ENCODE measurements at regions not wholly inside any gene's neighbourhood (a gene's known extent, or its start where the extent isn't known, plus 50 kb on each side); places are given as distances from the start of the nearest gene placed in this dataset.
"Not testable (repeated sequence)": the region's sequence is repeated elsewhere in the genome, so short reads cannot be mapped to it uniquely, and the experiment has no call there.

- no peak for DNase-seq
These were observed 56.0 kb downstream of the EN1 start for GRCh38 chr2:118791483-118791882.

GRCh38 chr2:118786746-118787145 lies 60.7 kb downstream of the EN1 start:
- no peak for DNase-seq

- no peak for DNase-seq
These were observed 62.6 kb downstream of the EN1 start for GRCh38 chr2:118784860-118785259.

GRCh38 chr2:118779362-118779761 lies 68.1 kb downstream of the EN1 start:
- DNase-seq: no peak

DNA sequence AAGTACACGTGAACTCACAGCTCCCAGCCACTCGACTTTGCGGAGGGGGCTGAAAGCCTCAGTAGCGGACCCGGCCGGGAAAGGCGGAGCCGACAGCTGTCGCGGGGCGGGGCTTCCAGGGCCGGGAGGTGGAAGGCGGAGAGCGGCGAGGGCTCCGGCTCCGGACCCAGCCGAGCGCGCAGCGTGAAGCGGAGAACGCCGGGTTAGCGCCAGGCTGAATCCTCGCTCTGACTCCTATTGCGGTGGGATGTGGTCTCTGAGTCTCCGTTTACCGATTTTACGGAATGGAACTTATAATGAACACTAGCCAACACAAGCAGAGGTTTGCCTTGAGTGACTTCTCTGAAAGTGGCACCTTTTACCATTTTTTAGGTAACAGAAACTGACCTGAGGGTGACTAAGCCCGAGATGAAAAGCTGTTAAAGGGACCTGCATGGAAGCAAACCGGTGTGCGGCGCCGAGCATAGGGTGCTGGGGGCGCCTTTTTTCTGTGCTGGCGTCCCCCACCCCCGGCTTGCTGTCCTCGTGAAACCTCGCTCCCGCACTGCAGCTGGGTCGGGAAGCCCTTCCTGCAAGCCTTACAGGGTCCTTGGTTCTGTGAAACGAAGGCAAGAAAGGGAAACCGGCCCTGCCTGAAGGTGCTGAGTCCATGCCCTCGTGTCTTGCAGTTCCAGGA lies 72.9 kb downstream of the EN1 start:
- peak; percentile 9 for DNase-seq

- DNase-seq: no peak
These were observed 73.6 kb downstream of the EN1 start for GRCh38 chr2:118773826-118774225.

- DNase-seq: no peak
These were observed 74.8 kb downstream of the EN1 start for GRCh38 chr2:118772487-118773200.

- no peak for DNase-seq
These were observed 77.6 kb downstream of the EN1 start for GRCh38 chr2:118769707-118770400.

GRCh38 chr2:118766871-118767270 lies 80.6 kb downstream of the EN1 start:
- DNase-seq: no peak

DNA sequence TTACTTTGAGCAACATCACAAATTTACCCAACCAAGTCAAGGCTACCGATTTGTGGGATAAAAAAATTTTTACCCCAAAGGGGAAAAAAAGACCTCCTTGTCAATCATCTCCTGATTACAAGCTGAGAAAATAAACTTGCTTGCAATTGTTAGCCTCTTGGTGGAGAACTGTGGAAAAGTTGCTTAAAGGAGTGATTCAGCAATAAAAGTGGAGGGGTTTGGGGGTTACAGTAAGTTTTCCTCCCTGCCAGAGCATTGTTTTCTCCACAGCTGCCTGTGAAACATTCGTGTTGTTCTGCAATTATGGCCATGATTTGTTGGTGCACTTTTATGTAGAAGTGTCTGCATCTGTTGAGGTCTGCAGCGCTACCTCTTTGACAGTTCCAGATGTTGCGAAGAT lies 82.6 kb downstream of the EN1 start:
- no peak for DNase-seq

DNA sequence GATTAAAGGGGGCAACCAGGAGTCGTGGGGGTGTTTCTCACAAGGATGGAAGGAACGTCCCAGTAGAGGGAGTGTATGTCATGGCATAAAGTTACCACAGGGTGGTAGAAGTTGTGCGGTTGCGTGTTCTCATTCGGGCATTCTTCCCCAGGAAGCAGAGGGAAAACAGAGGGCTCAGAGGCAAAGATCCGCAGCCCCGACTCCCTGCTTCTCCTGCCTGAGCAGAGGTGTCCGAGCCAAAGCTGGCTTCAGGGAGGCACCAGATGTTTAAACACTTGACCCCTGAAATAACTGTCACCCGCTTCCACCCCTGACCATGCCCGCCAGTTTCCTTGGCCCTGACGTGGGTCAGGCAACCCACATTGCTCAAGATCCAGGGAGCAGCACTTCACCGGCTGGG lies 83.7 kb downstream of the EN1 start:
- DNase-seq: no peak

DNA sequence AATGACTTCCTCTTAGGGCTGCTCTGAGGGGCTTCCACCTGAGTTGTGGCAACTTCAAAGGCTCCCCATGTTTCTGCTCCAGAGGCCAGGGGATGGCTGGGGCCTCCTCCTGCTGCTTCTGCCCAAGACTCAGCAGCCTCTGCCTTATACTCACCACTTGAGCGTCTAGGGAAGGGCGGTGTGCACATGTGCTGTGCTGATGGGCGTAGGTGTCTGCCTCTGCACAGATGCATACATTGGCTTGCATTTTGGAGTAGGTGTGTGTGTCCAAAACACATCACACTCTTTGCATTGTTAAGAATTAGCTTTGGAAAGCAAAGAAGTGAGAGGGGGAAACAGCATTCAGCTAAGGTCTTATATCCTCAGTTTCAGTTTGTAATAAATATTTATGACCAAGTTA lies 85.2 kb downstream of the EN1 start:
- no peak for DNase-seq

DNA sequence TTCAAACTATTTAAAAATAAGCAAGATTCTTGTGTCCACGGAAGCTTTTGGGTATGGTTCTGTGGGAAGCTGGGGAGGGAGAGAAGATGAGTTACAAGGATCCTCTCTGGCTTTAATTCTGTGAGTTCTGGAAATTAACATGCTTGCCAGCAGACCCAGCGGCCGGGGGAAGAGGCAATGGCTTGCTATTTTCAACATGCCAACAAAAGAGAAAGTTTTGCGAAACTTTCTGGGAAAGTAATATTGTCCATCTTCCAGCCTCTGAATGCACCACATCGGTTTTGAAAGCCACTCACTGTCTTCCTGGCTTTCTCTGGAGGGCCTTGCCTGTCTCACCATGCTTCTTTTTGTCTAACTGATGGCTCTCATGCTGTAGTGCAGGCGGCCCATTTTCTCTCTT lies 85.7 kb downstream of the EN1 start:
- DNase-seq: no peak

DNA sequence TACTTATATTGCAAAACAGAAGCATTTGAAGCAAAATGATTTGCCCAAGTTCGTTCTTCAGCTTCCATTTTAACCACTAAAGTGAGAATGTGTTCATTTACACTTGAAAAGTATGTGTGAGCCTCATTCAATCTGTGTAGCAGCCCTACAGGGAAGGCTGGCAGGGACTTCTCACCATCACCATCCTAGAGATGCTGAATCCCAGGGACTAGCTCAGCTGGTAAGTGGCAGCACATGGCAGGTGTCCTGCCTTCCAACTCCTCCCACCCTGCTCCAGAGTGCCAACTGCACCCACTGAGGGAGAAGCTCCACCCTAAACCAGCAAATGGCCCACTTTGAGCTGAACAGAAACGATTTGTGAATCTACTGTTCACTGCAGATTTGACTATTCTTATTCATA lies 91.5 kb downstream of the EN1 start:
- DNase-seq: no peak

- DNase-seq: no peak
These were observed 92.1 kb downstream of the EN1 start for GRCh38 chr2:118755384-118755783.

DNA sequence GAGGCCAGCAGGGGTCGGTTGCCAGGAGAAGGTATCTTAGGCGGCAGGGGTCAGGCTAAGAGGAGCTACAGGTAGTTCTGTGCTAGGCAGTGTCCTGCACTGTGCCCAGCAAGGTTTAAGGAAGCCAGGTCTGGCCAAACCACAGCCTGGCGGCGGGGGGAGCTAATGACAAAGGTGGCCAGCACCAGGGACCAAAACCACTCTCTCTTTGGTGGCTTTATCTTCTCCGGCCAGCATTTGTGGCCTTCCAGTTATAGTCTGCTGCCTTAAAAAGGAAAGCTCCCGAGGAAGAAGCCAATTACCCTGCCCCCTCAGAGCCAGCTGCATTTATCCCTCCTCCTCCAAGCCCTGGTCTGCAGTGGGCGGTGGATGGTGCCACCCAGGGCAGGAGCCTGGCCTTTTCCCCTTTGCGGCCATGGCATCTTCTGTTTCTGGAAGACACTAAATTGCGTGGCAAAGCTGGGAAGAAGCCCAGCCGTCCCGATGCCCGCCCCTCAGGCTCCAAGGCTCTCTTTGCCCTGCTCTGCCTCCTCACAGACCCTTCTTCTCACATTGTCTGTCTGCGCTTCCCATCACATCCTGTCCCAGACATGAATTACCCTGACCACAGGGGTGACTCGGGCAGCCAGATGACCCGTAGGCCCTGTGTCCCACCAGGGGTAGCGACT lies 94.6 kb downstream of the EN1 start:
- no peak for DNase-seq

- DNase-seq: no peak
These were observed 96.4 kb downstream of the EN1 start for GRCh38 chr2:118750959-118751565.

GRCh38 chr2:118748245-118748885 lies 99.1 kb downstream of the EN1 start:
- DNase-seq: no peak

GRCh38 chr2:118747637-118748036 lies 99.8 kb downstream of the EN1 start:
- DNase-seq: no peak

DNA sequence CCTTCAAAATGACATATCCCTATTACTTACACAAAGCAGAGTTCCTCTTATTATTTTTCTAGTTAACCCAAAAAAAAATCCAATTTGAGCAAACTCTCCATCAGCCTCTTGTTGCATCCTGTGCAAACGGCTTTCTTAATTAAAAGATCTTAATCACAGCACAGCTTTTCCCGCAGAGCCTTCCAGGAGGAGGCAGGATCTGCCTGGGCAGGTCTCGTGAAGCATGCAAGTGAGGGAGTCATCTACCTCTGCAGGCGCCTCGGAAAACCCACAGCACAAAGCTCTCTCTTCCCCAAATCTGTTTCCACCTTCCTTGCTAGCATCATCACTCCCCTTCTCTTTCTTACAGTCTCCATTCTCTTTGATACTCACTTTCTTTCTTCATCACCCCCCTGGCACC lies 100.4 kb downstream of the EN1 start:
- no peak for DNase-seq

GRCh38 chr2:118744682-118745181 lies 102.7 kb downstream of the EN1 start:
- not testable (repeated sequence) for DNase-seq

- DNase-seq: no peak
These were observed 108.7 kb downstream of the EN1 start for GRCh38 chr2:118738524-118739308.

All from NCI-H345 (cell line).